HUES6 (cell line): ENCODE measurements at regions not wholly inside any gene's neighbourhood (a gene's known extent, or its start where the extent isn't known, plus 50 kb on each side); places are given as distances from the start of the nearest gene placed in this dataset.

Experiments used
- H3K27ac ChIP-seq: 2 replicates; pipeline ENCODE4 v1.7.0; 2013; ENCODE audit warnings: low read depth, mild to moderate bottlenecking, low read length, inconsistent platforms
- H3K27me3 ChIP-seq: 2 replicates; pipeline ENCODE4 v1.6.1; 2013; ENCODE audit warnings: low read length; ENCODE audit not compliant: control insufficient read depth, insufficient read depth
- H3K36me3 ChIP-seq: 2 replicates; pipeline ENCODE4 v1.6.1; 2013; ENCODE audit warnings: low read length; ENCODE audit not compliant: control insufficient read depth, insufficient read depth
- H3K4me1 ChIP-seq: 2 replicates; pipeline ENCODE4 v1.6.1; 2013; ENCODE audit warnings: low read length; ENCODE audit not compliant: control insufficient read depth, insufficient read depth
- H3K4me3 ChIP-seq: 2 replicates; pipeline ENCODE4 v1.5.1; 2013; ENCODE audit warnings: low read depth, low read length
- H3K9ac ChIP-seq: one replicate; pipeline ENCODE4 v1.6.1; 2013; ENCODE audit warnings: mild to moderate bottlenecking, low read length
- H3K9me3 ChIP-seq: 2 replicates; pipeline ENCODE4 v1.6.1; 2013; ENCODE audit warnings: low read depth, low read length; ENCODE audit not compliant: control insufficient read depth, insufficient read depth

DNA sequence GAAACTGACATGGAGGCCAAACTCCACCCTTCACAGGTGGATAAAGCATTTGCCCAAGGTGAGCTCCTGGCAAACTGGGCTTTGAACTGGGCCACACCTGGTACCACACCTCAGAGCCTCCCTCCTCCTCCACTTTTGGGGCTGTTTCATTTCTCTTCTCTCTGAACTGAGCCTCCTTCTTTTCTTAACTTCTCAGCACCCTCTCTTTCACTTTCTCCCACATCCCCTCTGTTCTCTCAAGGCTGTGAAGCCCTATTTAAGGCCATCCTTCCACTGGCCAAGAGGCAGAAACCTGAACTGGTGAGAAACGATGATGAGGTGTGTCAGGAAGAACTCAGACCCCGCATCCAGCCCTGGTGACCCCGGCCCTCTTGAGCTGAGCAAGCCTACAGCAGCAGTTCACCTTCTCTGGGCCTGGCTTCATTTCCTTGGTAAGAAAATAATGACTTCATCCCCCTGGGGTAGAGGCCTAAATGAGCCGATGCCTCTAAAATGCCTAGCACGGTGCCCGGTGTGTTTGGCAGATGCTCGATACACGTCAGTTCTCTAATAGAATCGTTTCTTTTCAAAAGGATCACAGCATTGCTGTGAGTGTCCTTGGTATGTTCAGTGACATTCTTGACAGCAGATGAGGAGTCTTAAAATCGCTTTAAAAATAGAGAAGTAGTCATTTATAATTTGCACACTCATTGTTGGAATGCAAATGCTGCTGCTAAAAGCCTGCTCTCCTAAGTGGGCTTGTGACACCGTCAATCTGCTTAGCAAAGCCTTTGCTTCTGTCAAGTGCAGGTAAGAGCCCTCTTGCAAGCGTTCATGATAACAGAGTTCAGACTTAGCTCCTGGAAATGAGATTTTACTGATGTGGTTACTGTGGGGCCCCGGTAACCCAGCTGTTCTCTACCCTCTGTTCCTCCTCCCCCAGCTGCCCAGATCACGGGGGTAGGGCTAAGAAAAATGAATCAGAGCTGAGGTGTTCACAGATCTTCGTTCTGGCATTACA, 97.7 kb upstream of the ATP2B2 start:
- H3K9ac ChIP-seq = no peak overlapping the region
- H3K4me1 ChIP-seq = no peaks in the 10 kb centered on the region
- H3K27ac ChIP-seq = no peak overlapping the region
- no peak overlapping the region for H3K4me3 ChIP-seq
- no peaks in the 10 kb centered on the region for H3K27me3 ChIP-seq
- H3K36me3 ChIP-seq = no peaks in the 10 kb centered on the region
- no peaks in the 10 kb centered on the region for H3K9me3 ChIP-seq

- Histone ChIP-seq H3K4me3 (no peak overlapping the region), H3K9me3 (peaks cover 29% of the 10 kb centered on the region), H3K9ac (no peak overlapping the region), H3K36me3 (no peaks in the 10 kb centered on the region), H3K27me3 (0 out of 2 replicates have a peak, but pooled peaks cover 3% of the 10 kb centered on the region), H3K27ac (no peak overlapping the region), H3K4me1 (no peaks in the 10 kb centered on the region)
Measured at GRCh38 chr3:10609134-10609533, 103.7 kb upstream of the ATP2B2 start.

- H3K36me3 ChIP-seq = no peaks in the 10 kb centered on the region
- H3K27me3 ChIP-seq = 0 out of 2 replicates have a peak, but pooled peaks cover 3% of the 10 kb centered on the region
- peaks cover 38% of the 10 kb centered on the region for H3K9me3 ChIP-seq
- no peaks in the 10 kb centered on the region for H3K4me1 ChIP-seq
- H3K4me3 ChIP-seq = no peak overlapping the region
- no peak overlapping the region for H3K9ac ChIP-seq
- H3K27ac ChIP-seq = no peak overlapping the region
Measured at GRCh38 chr3:10614168-10614567, 108.8 kb upstream of the ATP2B2 start.

GRCh38 chr3:10615715-10616114, 110.3 kb upstream of the ATP2B2 start:
- peaks cover 38% of the 10 kb centered on the region for H3K9me3 ChIP-seq
- H3K36me3 ChIP-seq = no peaks in the 10 kb centered on the region
- H3K27ac ChIP-seq = no peak overlapping the region
- 0 out of 2 replicates have a peak, but pooled peaks cover 3% of the 10 kb centered on the region for H3K27me3 ChIP-seq
- no peak overlapping the region for H3K4me3 ChIP-seq
- no peak overlapping the region for H3K9ac ChIP-seq
- H3K4me1 ChIP-seq = no peaks in the 10 kb centered on the region; the same call in 1 of the 2 replicates

- H3K36me3 ChIP-seq = no peaks in the 10 kb centered on the region
- no peak overlapping the region for H3K27ac ChIP-seq
- no peaks in the 10 kb centered on the region; the same call in 1 of the 2 replicates for H3K4me1 ChIP-seq
- no peak overlapping the region for H3K4me3 ChIP-seq
- H3K9ac ChIP-seq = no peak overlapping the region
- H3K27me3 ChIP-seq = 0 out of 2 replicates have a peak, but pooled peaks cover 3% of the 10 kb centered on the region
- H3K9me3 ChIP-seq = peaks cover 37% of the 10 kb centered on the region
Measured at GRCh38 chr3:10616321-10616720, 110.9 kb upstream of the ATP2B2 start.

GRCh38 chr3:10619989-10620832, 114.8 kb upstream of the ATP2B2 start:
- no peak overlapping the region for H3K9ac ChIP-seq
- H3K36me3 ChIP-seq = no peaks in the 10 kb centered on the region
- no peak overlapping the region for H3K27ac ChIP-seq
- peaks cover 3% of the 10 kb centered on the region; the same call in 1 of the 2 replicates for H3K4me1 ChIP-seq
- H3K4me3 ChIP-seq = no peak overlapping the region
- no peaks in the 10 kb centered on the region for H3K27me3 ChIP-seq
- peaks cover 3% of the 10 kb centered on the region for H3K9me3 ChIP-seq

DNA sequence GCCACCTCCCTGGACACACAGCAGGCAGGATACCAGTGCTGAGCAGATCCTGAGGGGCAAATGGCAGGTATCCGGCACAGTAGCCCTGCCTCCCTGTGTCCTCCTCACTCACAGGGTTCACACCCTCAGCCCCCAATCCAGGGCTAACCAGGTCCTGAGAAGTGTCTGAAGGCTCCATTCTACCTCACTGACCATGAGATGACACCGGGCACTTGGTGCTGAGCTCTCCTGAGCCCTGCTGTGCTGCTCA, 115.4 kb upstream of the ATP2B2 start:
- no peaks in the 10 kb centered on the region for H3K9me3 ChIP-seq
- H3K27ac ChIP-seq = no peak overlapping the region
- no peak overlapping the region for H3K4me3 ChIP-seq
- no peaks in the 10 kb centered on the region for H3K36me3 ChIP-seq
- no peaks in the 10 kb centered on the region for H3K27me3 ChIP-seq
- peaks cover 4% of the 10 kb centered on the region; the same call in 1 of the 2 replicates for H3K4me1 ChIP-seq
- no peak overlapping the region for H3K9ac ChIP-seq

DNA sequence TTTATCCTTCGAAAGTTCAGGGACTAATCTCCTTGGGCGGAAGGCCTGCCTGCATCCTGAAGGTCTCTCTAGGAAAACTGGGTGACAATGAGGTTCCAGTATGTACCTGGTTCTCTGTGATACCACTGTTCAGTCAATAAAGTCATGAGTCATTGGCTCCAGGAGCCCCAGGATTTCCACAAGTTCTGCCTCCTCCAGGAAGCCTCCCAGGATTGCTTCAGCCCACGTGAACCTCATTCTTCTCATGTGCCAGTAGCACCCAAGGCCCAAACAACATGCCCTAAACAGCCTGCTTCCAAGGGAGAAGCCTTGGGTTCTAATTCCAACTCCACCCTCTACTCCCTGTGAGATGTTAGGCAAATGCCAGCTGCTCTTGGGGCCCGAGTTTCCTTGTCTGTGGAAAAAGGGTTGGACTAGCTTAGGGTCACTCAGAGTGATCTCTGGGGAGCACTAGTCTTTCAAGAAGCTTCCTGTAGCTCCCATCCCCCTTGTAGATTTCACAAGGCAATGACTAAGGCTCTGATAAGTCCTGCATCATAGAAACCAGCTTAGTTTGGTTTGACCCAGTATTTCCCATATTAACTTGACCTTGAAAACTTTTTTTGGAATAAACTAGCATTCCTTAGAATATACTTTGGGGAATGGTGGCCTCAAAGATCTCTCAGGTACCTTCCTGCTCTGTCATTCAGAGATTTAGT, 118.3 kb upstream of the ATP2B2 start:
- no peaks in the 10 kb centered on the region for H3K9me3 ChIP-seq
- H3K4me1 ChIP-seq = peaks cover 19% of the 10 kb centered on the region
- no peak overlapping the region for H3K4me3 ChIP-seq
- no peak overlapping the region for H3K9ac ChIP-seq
- H3K27ac ChIP-seq = no peak overlapping the region
- H3K36me3 ChIP-seq = no peaks in the 10 kb centered on the region
- no peaks in the 10 kb centered on the region for H3K27me3 ChIP-seq

DNA sequence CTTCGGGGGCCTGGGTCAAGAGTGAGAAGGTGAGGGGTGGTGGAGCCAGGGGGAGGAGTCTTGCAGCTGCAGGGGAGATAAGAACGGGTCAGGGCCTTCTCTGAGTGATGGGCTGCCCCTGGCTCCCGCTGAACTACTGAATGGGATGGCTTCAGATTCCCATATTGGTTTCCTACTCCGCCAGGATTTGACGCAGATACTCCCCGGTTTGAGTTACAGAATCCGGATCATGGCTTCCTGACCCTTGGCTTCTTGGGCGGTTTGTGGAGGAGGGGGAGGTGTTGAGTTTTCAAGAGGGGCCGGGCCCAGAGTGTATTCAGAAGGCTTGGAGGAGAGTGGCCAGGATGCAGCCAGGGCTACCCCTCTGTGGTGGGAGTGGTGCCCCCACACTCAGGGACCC, 119.9 kb upstream of the ATP2B2 start:
- no peak overlapping the region for H3K4me3 ChIP-seq
- no peaks in the 10 kb centered on the region for H3K9me3 ChIP-seq
- H3K9ac ChIP-seq = no peak overlapping the region

DNA sequence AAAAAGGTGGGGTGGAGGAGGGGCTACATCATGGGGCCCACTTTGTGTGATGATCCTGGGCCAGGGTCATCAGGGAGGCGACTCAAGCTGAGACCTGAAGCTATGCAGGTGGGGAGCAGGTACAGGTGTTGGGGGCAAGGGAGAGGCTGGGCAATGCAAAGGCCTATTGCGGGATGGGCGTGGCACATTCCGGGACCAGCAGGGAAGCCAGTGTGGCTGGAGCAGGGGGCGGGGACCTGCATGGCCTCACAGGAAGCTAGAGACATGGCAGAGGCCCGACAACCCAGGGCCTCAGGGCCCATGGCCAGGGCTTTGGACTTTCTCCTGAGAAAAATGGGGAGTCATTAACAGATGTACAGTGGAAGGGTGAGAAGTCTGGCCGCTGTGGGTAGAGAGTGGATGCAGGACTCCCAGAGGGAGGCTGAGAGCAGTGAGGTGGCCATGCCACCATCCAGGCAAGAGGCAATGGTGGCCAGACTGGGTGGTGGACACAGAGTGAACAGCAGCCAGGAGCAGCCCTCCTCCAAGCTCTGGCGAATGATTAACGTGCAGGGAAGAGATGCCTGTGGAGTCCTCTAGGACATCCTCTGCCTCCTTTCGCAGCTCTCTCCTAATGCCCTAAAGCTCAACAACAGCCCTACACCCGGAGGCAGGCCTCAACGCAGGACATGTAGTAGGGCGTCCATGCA, 122.6 kb upstream of the ATP2B2 start:
- 0 out of 2 replicates have a peak, but pooled peaks cover 3% of the 10 kb centered on the region for H3K27me3 ChIP-seq
- H3K9ac ChIP-seq = no peak overlapping the region
- no peaks in the 10 kb centered on the region for H3K9me3 ChIP-seq
- no peaks in the 10 kb centered on the region for H3K36me3 ChIP-seq
- no peak overlapping the region for H3K27ac ChIP-seq
- no peak overlapping the region for H3K4me3 ChIP-seq
- H3K4me1 ChIP-seq = peaks cover 19% of the 10 kb centered on the region

More for the DNA sequence above, 119.9 kb upstream of the ATP2B2 start:
- Histone ChIP-seq H3K27me3 (0 out of 2 replicates have a peak, but pooled peaks cover 3% of the 10 kb centered on the region), H3K4me1 (peaks cover 19% of the 10 kb centered on the region), H3K27ac (no peak overlapping the region), H3K36me3 (no peaks in the 10 kb centered on the region)
